ENCODE measurements at regions not wholly inside any gene's neighbourhood (a gene's known extent, or its start where the extent isn't known, plus 50 kb on each side); places are given as distances from the start of the nearest gene placed in this dataset.

- H3K36me3 Mint-ChIP-seq = no peaks in the 10 kb centered on the region
- H3K4me3 Mint-ChIP-seq = no peak overlapping the region
- H3K4me1 Mint-ChIP-seq = no peaks in the 10 kb centered on the region
- no peak overlapping the region for H3K27ac Mint-ChIP-seq
- DNase-seq = no peak
- no peak for ATAC-seq (ENCODE audit: low read depth in 2 of 2)
- H3K27me3 Mint-ChIP-seq = no peaks in the 10 kb centered on the region
- H3K9me3 Mint-ChIP-seq = peaks cover 2 to 22% (median 11%) of the 10 kb centered on the region in 7 donors
Observed at GRCh38 chr4:62159306-62159705, 959.2 kb downstream of the ADGRL3 start.

DNA sequence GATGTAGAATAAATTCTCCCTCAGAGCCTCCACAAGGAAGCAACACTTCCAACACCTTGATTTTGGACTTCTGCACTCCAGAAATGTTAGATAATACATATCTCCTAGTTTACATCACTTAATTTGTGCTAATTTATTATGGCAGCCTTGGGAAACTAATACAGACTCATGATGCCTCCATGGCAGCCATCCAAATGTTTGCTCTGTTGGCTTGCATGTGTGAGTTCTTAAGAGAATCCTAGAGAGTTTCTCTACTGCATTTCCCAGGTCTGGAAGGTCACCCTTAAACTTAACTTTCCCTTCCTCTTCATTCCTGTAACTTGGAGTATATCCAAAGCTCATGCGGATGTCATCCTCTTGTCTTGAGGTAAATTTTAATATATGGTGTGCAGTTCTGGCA is 956.1 kb downstream of the ADGRL3 start:
- DNase-seq (no peak), ATAC-seq (ENCODE audit: low read depth in 2 of 2) (no peak)
- no peak overlapping the region for H3K27ac Mint-ChIP-seq
- peaks cover 5 to 28% (median 13%) of the 10 kb centered on the region in 7 donors for H3K9me3 Mint-ChIP-seq
- H3K27me3 Mint-ChIP-seq = no peaks in the 10 kb centered on the region
- no peak overlapping the region for H3K4me3 Mint-ChIP-seq
- no peaks in the 10 kb centered on the region for H3K36me3 Mint-ChIP-seq
- H3K4me1 Mint-ChIP-seq = no peaks in the 10 kb centered on the region

GRCh38 chr4:62145276-62145675 is 945.1 kb downstream of the ADGRL3 start:
- ATAC-seq (ENCODE audit: low read depth in 2 of 2) = no peak
- H3K9me3 Mint-ChIP-seq = peaks cover 0 to 10% (median 6%) of the 10 kb centered on the region in 7 donors
- no peaks in the 10 kb centered on the region for H3K36me3 Mint-ChIP-seq
- no peak for DNase-seq
- H3K27ac Mint-ChIP-seq = no peak overlapping the region
- H3K4me1 Mint-ChIP-seq = no peaks in the 10 kb centered on the region
- no peak overlapping the region for H3K4me3 Mint-ChIP-seq
- H3K27me3 Mint-ChIP-seq = no peaks in the 10 kb centered on the region

DNA sequence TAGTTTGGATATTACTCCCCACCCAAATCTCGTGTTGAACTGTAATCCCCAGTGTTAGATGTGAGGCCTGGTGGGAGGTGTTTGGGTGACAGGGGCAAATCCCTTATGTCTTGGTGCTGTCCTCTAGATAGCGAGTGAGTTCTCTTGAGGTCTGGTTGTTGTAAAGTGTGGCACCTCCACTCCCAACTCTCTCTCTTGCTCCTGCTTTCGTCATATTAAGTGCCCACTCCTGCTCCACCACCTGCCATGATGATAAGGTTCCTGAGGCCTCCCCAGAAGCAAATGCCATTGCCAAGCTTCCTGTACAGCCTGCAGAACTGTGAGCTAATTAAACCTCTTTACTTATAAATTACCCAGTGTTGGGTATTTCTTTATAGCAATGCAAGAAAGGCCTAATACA is 944.3 kb downstream of the ADGRL3 start:
- Mint-ChIP-seq H3K9me3 (peaks cover 3 to 9% (median 6%) of the 10 kb centered on the region in 7 donors), H3K4me3 (no peak overlapping the region), H3K36me3 (no peaks in the 10 kb centered on the region), H3K4me1 (no peaks in the 10 kb centered on the region), H3K27me3 (no peaks in the 10 kb centered on the region), H3K27ac (no peak overlapping the region)
- DNase-seq (no peak), ATAC-seq (ENCODE audit: low read depth in 2 of 2) (no peak)

GRCh38 chr4:62135565-62136156 is 935.5 kb downstream of the ADGRL3 start:
- DNase-seq (no peak), ATAC-seq (ENCODE audit: low read depth in 2 of 2) (no peak)
- peaks cover 2 to 22% (median 18%) of the 10 kb centered on the region in 7 donors for H3K9me3 Mint-ChIP-seq
- no peak overlapping the region for H3K27ac Mint-ChIP-seq
- no peak overlapping the region for H3K4me3 Mint-ChIP-seq
- no peaks in the 10 kb centered on the region for H3K36me3 Mint-ChIP-seq
- H3K27me3 Mint-ChIP-seq = no peaks in the 10 kb centered on the region
- H3K4me1 Mint-ChIP-seq = no peaks in the 10 kb centered on the region

- Mint-ChIP-seq H3K27me3 (no peaks in the 10 kb centered on the region), H3K4me1 (no peaks in the 10 kb centered on the region), H3K4me3 (no peak overlapping the region), H3K9me3 (peaks cover 4 to 21% (median 15%) of the 10 kb centered on the region in 7 donors), H3K36me3 (no peaks in the 10 kb centered on the region), H3K27ac (no peak overlapping the region)
- DNase-seq = no peak
- ATAC-seq (ENCODE audit: low read depth in 2 of 2) = no peak
Observed at GRCh38 chr4:62133977-62134376, 933.9 kb downstream of the ADGRL3 start.

- H3K9me3 Mint-ChIP-seq = peaks cover 1 to 16% (median 14%) of the 10 kb centered on the region in 7 donors
- no peak for DNase-seq
- H3K4me1 Mint-ChIP-seq = no peaks in the 10 kb centered on the region
- H3K4me3 Mint-ChIP-seq = no peak overlapping the region
- H3K27me3 Mint-ChIP-seq = no peaks in the 10 kb centered on the region
- H3K27ac Mint-ChIP-seq = no peak overlapping the region
- H3K36me3 Mint-ChIP-seq = no peaks in the 10 kb centered on the region
- no peak for ATAC-seq (ENCODE audit: low read depth in 2 of 2)
Observed at GRCh38 chr4:62133101-62133897, 933.2 kb downstream of the ADGRL3 start.

GRCh38 chr4:62131049-62131448 is 930.9 kb downstream of the ADGRL3 start:
- no peak for ATAC-seq (ENCODE audit: low read depth in 2 of 2)
- Mint-ChIP-seq H3K9me3 (peaks cover 1 to 16% (median 14%) of the 10 kb centered on the region in 7 donors), H3K4me1 (no peaks in the 10 kb centered on the region), H3K27ac (no peak overlapping the region), H3K36me3 (no peaks in the 10 kb centered on the region), H3K4me3 (no peak overlapping the region), H3K27me3 (no peaks in the 10 kb centered on the region)
- no peak for DNase-seq

GRCh38 chr4:62130637-62131036 is 930.5 kb downstream of the ADGRL3 start:
- Mint-ChIP-seq H3K27me3 (no peaks in the 10 kb centered on the region), H3K9me3 (peaks cover 1 to 20% (median 14%) of the 10 kb centered on the region in 7 donors), H3K4me1 (no peaks in the 10 kb centered on the region), H3K36me3 (no peaks in the 10 kb centered on the region), H3K27ac (no peak overlapping the region), H3K4me3 (no peak overlapping the region)
- ATAC-seq (ENCODE audit: low read depth in 2 of 2) (no peak), DNase-seq (no peak)

DNA sequence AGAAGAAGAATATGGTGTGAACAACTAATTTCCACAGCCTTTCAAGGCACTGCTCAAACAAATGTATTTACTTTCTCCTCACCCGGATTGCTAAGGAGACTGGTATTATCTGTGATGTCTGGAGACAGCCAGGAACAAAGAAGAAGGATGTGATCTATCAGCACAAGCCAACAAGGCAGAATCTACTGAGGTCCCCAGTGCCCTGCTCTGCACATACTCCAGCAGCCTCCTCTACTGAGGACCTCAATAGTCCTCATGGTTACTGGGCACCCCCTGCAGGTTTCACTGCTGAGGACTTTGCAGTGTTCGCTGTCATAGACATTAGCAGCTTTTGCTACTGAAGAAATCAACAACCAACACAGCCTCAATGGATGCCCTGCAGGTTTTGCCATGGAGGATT is 930.1 kb downstream of the ADGRL3 start:
- no peaks in the 10 kb centered on the region for H3K27me3 Mint-ChIP-seq
- no peaks in the 10 kb centered on the region for H3K36me3 Mint-ChIP-seq
- ATAC-seq (ENCODE audit: low read depth in 2 of 2) (no peak), DNase-seq (no peak)
- no peak overlapping the region for H3K4me3 Mint-ChIP-seq
- H3K9me3 Mint-ChIP-seq = peaks cover 0 to 20% (median 11%) of the 10 kb centered on the region in 7 donors
- no peak overlapping the region for H3K27ac Mint-ChIP-seq
- no peaks in the 10 kb centered on the region for H3K4me1 Mint-ChIP-seq
